ENCODE measurements at regions not wholly inside any gene's neighbourhood (a gene's known extent, or its start where the extent isn't known, plus 50 kb on each side); places are given as distances from the start of the nearest gene placed in this dataset.
"Not testable (repeated sequence)": the region's sequence is repeated elsewhere in the genome, so short reads cannot be mapped to it uniquely, and the experiment has no call there.

DNA sequence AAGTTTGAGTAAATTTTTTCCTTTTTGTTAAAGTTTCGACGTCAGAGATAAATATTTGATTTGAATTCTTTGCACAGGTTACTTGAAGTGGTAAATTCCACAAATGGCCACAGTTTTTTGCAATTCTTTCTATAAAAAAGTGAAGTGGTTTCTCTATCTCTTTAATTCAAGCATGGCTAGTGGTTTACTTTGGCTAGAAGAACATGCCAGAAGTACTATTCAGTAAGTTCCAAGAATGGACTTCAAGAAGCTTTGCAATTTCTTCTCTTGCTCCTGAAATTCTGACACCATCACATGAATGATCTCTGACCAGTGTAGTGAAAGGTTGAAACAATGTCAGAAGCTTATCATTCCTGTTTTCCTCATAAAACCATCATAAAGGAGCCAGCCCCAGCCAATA is 55.7 kb upstream of the RNPC3 start:
- no peak for DNase-seq

DNA sequence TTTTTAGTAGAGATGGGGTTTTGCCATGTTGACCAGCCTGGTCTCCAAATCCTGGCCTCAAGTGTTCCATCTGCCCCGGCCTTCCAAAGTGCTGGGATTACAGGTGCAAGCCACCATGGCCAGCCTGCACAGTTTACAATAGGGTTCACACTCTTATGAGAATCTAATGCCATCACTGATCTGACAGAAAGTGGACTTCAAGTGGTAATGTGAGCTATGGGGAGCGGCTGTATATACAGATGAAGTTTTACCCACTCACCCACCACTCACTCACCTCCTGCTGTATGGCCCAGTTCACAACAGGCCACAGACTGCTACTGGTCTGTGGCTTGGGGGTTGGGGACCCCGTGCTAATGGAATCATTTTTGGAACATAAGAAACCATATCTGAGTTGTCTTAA is 58.4 kb upstream of the RNPC3 start:
- DNase-seq: no peak

- peak; percentile 7 for DNase-seq
Measured at GRCh38 chr1:103461161-103462105, 64.1 kb upstream of the RNPC3 start.

- DNase-seq: no peak
Measured at GRCh38 chr1:103460511-103460910, 65.0 kb upstream of the RNPC3 start.

DNA sequence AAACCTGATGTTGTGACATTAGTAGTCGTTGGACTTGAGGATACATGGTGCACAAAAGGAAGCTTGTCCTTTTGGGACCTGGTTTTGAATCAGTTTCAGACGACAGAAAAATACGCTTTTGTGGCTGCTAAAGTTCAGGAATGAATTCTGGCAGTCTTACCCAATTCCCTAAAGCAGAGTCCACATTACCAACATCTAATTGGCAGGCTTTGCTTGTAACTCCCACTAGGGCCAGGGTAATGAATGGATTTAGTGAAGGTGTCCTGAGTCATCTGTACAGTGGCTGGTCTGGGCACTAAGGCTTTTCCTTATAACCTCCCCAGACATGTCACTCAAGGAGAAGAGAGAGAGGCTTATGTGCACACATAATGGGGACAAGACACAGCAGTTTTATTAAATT is 66.2 kb upstream of the RNPC3 start:
- DNase-seq: no peak

GRCh38 chr1:103457886-103458455 is 67.5 kb upstream of the RNPC3 start:
- DNase-seq: peak; percentile 43

- no peak for DNase-seq
Measured at GRCh38 chr1:103448560-103448959, 76.9 kb upstream of the RNPC3 start.

DNA sequence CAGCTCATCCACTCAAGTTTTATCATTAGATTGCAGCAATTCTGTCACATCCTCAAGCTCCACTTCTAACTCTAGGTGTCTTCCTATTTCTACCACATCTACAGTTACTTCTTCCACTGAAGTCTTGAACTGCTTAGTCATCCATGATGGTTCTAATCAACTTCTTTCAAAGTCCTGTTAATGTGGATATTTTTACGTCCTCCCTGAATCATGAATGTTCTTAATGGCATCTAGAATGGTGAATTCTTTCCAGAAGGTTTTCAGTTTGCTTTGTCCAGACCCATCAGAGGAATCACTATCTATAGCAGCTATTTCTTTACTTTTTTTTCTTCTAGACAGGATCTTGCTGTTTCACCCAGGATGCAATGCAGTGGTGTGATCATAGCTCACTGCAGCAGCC is 78.0 kb upstream of the RNPC3 start:
- DNase-seq: no peak

DNA sequence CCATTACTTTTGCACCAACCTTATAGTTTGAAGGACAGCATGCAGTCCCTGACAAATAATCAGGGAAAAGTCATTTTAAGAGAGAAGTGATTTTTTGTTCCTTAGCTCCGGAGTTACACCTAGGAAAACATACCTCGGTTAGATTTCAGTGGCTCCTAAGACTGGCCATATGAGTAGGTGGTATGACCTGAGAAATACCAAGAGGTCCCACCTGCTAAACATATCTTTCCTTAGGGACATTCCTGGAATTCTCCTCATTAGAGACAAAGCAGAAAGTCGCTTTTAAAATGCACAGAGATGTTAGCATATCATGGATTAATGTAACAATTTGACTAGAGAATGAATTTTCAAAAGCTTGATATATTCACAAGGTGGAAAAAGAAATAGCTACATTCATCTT is 84.2 kb upstream of the RNPC3 start:
- DNase-seq: no peak

DNA sequence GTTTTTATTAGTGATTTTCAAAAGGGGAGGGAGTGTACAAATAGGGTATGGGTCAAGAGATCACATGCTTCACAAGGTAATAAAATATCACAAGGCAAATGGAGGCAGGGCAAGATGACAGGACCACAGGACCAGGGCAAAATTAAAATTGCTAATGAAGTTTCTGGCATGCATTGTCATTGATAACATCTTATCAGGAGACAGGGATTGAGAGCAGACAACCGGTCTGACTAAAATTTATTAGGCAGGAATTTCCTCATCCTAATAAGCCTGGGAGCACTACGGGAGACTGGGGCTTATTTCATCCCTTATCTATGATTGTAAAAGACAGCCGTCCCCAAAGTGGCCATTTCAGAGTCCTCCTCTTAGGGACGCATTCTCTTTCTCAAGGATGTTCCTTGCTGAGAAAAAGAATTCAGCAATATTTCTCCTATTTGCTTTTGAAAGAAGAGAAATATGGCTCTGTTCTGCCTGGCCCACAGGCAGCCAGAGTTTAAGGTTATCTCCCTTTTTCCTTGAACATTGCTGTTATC is 88.9 kb upstream of the RNPC3 start:
- DNase-seq: not testable (repeated sequence)

DNA sequence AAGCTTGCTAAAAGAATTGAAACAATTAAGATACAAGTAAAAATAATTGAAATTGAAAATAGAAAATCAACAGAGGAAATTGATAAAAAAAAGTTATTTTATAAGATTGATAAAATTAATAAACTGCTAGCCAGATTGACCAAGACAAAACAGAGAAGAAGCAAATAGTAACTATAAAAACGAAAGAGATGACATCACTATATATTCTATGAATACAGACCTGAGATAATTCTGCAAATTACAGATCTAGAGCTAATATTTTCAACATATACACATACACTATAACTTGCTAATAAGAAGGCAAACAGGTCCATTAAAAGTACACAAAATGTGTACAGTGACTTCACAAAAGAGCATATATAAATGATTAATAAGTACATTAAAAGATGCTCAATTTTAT is 90.1 kb upstream of the RNPC3 start:
- DNase-seq: no peak

DNA sequence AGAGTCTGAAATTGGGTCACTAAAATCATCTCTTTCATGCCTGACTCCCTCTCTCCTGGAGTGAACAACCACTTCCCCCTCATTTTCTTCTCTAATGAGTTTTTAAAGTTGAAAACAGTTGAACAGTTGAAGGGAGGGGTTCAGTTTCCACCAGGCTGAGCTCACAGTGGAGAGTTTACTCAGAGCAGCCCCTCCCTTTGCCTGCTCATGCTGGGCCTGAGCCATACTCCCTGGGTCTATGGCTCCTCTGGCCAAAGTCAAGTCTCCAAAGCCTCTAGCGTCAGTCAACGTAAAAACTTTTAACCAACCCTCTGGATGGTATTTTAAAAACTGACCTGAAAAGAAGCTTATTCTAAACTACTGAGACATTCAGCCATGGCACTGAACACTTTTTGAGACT is 100.8 kb upstream of the RNPC3 start:
- no peak for DNase-seq

- DNase-seq: no peak
Measured at GRCh38 chr1:103416681-103417286, 108.7 kb upstream of the RNPC3 start.

DNA sequence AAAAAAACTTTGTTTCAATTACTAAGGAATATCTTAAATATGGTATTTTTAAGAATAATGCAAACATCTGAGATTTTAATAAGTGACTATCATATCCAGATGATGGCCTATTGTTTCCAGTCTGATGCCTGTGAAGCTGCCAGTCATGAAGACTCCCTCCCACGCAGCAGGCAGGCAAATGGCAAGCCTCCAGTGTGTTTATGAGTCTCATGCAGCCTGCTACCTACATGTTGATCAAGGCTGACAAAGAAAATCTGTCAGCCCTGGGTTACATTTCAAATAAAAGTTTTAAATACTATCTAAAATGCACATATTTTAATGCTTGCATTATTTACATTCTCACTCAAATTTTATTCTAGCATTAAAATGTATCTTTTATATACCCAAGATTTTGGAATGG is 137.6 kb upstream of the RNPC3 start:
- DNase-seq: no peak

GRCh38 chr1:103373991-103374390 is 151.5 kb upstream of the RNPC3 start:
- no peak for DNase-seq

GRCh38 chr1:103372866-103373265 is 152.6 kb upstream of the RNPC3 start:
- no peak for DNase-seq

DNA sequence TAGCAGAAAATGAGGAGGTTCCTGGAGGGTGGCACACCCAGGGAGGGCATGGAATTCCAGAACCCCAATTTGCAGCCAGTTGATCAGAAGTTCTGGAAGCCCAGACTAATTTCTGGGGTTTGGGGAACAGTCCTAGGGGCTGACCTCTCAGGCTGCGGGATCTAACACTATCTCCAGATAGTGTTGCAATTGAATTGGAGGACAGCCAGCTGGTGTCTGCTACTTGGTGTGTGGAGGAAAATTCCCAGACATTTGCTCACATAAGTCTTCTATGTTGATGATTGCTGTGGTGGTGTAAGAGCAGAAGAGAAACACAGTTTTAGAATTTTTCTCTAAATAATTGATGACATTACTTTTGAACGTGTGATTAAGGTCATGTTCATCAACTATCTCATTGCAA is 154.3 kb upstream of the RNPC3 start:
- DNase-seq: no peak

GRCh38 chr1:103367186-103367585 is 158.3 kb upstream of the RNPC3 start:
- DNase-seq: no peak

DNA sequence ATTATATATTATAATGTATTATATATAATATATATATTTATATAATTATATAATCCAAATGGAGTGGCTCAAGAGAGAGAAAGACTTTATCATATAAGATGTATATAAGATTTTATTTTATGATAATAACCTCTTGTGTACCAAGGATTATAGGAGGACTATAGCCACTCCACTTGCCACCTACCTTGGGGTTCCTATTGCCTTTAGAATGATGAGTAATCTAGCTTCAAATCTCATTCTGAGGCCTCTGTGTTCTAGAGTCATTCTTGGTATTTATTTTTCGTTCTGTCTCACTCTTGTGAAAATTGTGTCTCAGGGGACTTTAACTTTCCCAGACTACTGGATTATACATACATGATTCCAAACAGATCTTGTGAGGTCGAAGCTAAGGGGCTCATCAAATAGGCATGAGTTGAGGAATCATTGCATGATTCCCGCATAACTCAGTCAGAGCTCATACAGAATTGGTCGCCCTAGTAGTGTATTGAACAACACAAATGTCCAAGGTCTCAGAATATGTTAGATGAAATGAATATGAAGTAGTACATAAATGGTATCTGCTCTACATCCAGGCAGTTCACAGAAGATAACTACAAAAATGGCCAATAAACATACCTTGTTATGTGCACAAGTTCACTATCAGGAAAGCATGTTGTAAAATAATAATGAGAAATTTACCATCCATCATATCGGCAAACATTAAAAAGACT is 159.5 kb upstream of the RNPC3 start:
- no peak for DNase-seq

DNA sequence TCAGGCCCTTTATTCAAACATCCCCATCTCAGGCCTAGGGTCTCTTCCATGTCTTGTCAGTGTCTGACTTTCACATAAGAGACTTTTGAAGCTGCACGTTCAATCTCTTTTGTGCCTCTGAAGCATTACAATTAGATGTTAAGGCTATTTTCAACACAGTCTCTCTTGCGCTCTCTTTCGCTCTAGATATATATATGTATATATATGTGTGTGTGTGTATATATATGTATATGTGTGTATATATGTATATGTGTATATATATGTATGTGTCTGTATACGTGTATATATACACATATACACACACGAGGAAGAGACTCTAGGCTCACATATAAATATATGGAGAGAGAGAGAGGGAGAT is 162.5 kb upstream of the RNPC3 start:
- no peak for DNase-seq

GRCh38 chr1:103362348-103363007 is 163.0 kb upstream of the RNPC3 start:
- DNase-seq: no peak

- DNase-seq: no peak
Measured at GRCh38 chr1:103353391-103353790, 172.1 kb upstream of the RNPC3 start.

Data from left kidney (tissue), 1 donor.